ENCODE measurements at regions not wholly inside any gene's neighbourhood (a gene's known extent, or its start where the extent isn't known, plus 50 kb on each side); places are given as distances from the start of the nearest gene placed in this dataset.

- DNase-seq (no peak), ATAC-seq (replicated peaks in 1 of 2) (no peak)
- no peak overlapping the region for H3K4me3 Mint-ChIP-seq
- no peaks in the 10 kb centered on the region for H3K36me3 Mint-ChIP-seq (ENCODE audit: insufficient read depth in 2 of 2)
- H3K9me3 Mint-ChIP-seq, result peaks cover 4% of the 10 kb centered on the region in 2 donors
- H3K27me3 Mint-ChIP-seq (ENCODE audit: low read depth), result no peaks in the 10 kb centered on the region
- H3K27ac Mint-ChIP-seq, result no peak overlapping the region
- no peaks in the 10 kb centered on the region for H3K4me1 Mint-ChIP-seq (ENCODE audit: low read depth)
Measured at GRCh38 chr15:47339800-47340570, 377.3 kb upstream of the SEMA6D start.

- H3K27me3 Mint-ChIP-seq (ENCODE audit: low read depth), result no peaks in the 10 kb centered on the region
Measured at GRCh38 chr15:47340571-47340920, 376.8 kb upstream of the SEMA6D start.

GRCh38 chr15:47349179-47349578 is 368.1 kb upstream of the SEMA6D start:
- ATAC-seq (replicated peaks in 1 of 2), result no peak
- Mint-ChIP-seq H3K4me1 (ENCODE audit: low read depth) (no peaks in the 10 kb centered on the region), H3K27ac (no peak overlapping the region), H3K9me3 (peaks cover 0 to 3% of the 10 kb centered on the region in 2 donors), H3K4me3 (no peak overlapping the region), H3K27me3 (ENCODE audit: low read depth) (no peaks in the 10 kb centered on the region), H3K36me3 (ENCODE audit: insufficient read depth in 2 of 2) (no peaks in the 10 kb centered on the region)
- no peak for DNase-seq

More at GRCh38 chr15:47340571-47340920, 376.8 kb upstream of the SEMA6D start:
- Mint-ChIP-seq H3K4me1 (ENCODE audit: low read depth) (no peaks in the 10 kb centered on the region), H3K27ac (no peak overlapping the region), H3K36me3 (ENCODE audit: insufficient read depth in 2 of 2) (no peaks in the 10 kb centered on the region), H3K9me3 (peaks cover 2 to 3% of the 10 kb centered on the region in 2 donors), H3K4me3 (no peak overlapping the region)
- no peak for DNase-seq
- ATAC-seq (replicated peaks in 1 of 2), result no peak

GRCh38 chr15:47351501-47351900 is 365.8 kb upstream of the SEMA6D start:
- H3K36me3 Mint-ChIP-seq (ENCODE audit: insufficient read depth in 2 of 2), result no peaks in the 10 kb centered on the region
- no peak overlapping the region for H3K27ac Mint-ChIP-seq
- H3K4me3 Mint-ChIP-seq, result no peak overlapping the region
- H3K27me3 Mint-ChIP-seq (ENCODE audit: low read depth), result no peaks in the 10 kb centered on the region
- H3K9me3 Mint-ChIP-seq, result peaks cover 0 to 1% of the 10 kb centered on the region in 2 donors
- no peak for DNase-seq
- ATAC-seq (replicated peaks in 1 of 2), result no peak
- H3K4me1 Mint-ChIP-seq (ENCODE audit: low read depth), result no peaks in the 10 kb centered on the region

GRCh38 chr15:47352217-47352616 is 365.1 kb upstream of the SEMA6D start:
- ATAC-seq (replicated peaks in 1 of 2) (no peak), DNase-seq (no peak)
- Mint-ChIP-seq H3K9me3 (peaks cover 0 to 1% of the 10 kb centered on the region in 2 donors), H3K4me1 (ENCODE audit: low read depth) (no peaks in the 10 kb centered on the region), H3K27me3 (ENCODE audit: low read depth) (no peaks in the 10 kb centered on the region), H3K36me3 (ENCODE audit: insufficient read depth in 2 of 2) (no peaks in the 10 kb centered on the region), H3K4me3 (no peak overlapping the region), H3K27ac (no peak overlapping the region)

GRCh38 chr15:47355759-47356158 is 361.5 kb upstream of the SEMA6D start:
- Mint-ChIP-seq H3K27ac (no peak overlapping the region), H3K27me3 (ENCODE audit: low read depth) (no peaks in the 10 kb centered on the region), H3K4me1 (ENCODE audit: low read depth) (no peaks in the 10 kb centered on the region), H3K9me3 (peaks cover 0 to 1% of the 10 kb centered on the region in 2 donors), H3K36me3 (ENCODE audit: insufficient read depth in 2 of 2) (no peaks in the 10 kb centered on the region), H3K4me3 (no peak overlapping the region)
- ATAC-seq (replicated peaks in 1 of 2) (no peak), DNase-seq (no peak)

- ATAC-seq (replicated peaks in 1 of 2) (no peak), DNase-seq (no peak)
Measured at GRCh38 chr15:47356297-47356696, 361.0 kb upstream of the SEMA6D start.

GRCh38 chr15:47358876-47359275 is 358.4 kb upstream of the SEMA6D start:
- Mint-ChIP-seq H3K4me3 (no peak overlapping the region), H3K27ac (no peak overlapping the region)

More at GRCh38 chr15:47356297-47356696, 361.0 kb upstream of the SEMA6D start:
- Mint-ChIP-seq H3K27ac (no peak overlapping the region), H3K36me3 (ENCODE audit: insufficient read depth in 2 of 2) (no peaks in the 10 kb centered on the region), H3K4me1 (ENCODE audit: low read depth) (no peaks in the 10 kb centered on the region), H3K4me3 (no peak overlapping the region), H3K9me3 (peaks cover 0 to 1% of the 10 kb centered on the region in 2 donors), H3K27me3 (ENCODE audit: low read depth) (no peaks in the 10 kb centered on the region)

GRCh38 chr15:47360305-47360704 is 357.0 kb upstream of the SEMA6D start:
- Mint-ChIP-seq H3K27ac (no peak overlapping the region), H3K9me3 (peaks cover 0 to 1% of the 10 kb centered on the region in 2 donors), H3K27me3 (ENCODE audit: low read depth) (no peaks in the 10 kb centered on the region), H3K4me3 (no peak overlapping the region), H3K4me1 (ENCODE audit: low read depth) (no peaks in the 10 kb centered on the region), H3K36me3 (ENCODE audit: insufficient read depth in 2 of 2) (no peaks in the 10 kb centered on the region)
- ATAC-seq (replicated peaks in 1 of 2) (no peak), DNase-seq (no peak)

More at GRCh38 chr15:47358876-47359275, 358.4 kb upstream of the SEMA6D start:
- Mint-ChIP-seq H3K9me3 (peaks cover 0 to 1% of the 10 kb centered on the region in 2 donors), H3K36me3 (ENCODE audit: insufficient read depth in 2 of 2) (no peaks in the 10 kb centered on the region), H3K27me3 (ENCODE audit: low read depth) (no peaks in the 10 kb centered on the region), H3K4me1 (ENCODE audit: low read depth) (no peaks in the 10 kb centered on the region)
- ATAC-seq (replicated peaks in 1 of 2) (no peak), DNase-seq (no peak)

GRCh38 chr15:47362118-47362905 is 355.0 kb upstream of the SEMA6D start:
- no peaks in the 10 kb centered on the region for H3K4me1 Mint-ChIP-seq (ENCODE audit: low read depth)
- H3K4me3 Mint-ChIP-seq, result no peak overlapping the region
- peaks cover 0 to 5% of the 10 kb centered on the region in 2 donors for H3K9me3 Mint-ChIP-seq
- no peaks in the 10 kb centered on the region for H3K27me3 Mint-ChIP-seq (ENCODE audit: low read depth)
- H3K27ac Mint-ChIP-seq, result no peak overlapping the region
- no peaks in the 10 kb centered on the region for H3K36me3 Mint-ChIP-seq (ENCODE audit: insufficient read depth in 2 of 2)
- no peak for DNase-seq
- no peak for ATAC-seq (replicated peaks in 1 of 2)

GRCh38 chr15:47363653-47364052 is 353.7 kb upstream of the SEMA6D start:
- no peak for ATAC-seq (replicated peaks in 1 of 2)
- no peaks in the 10 kb centered on the region for H3K27me3 Mint-ChIP-seq (ENCODE audit: low read depth)
- H3K4me3 Mint-ChIP-seq, result no peak overlapping the region
- no peak for DNase-seq
- no peaks in the 10 kb centered on the region for H3K36me3 Mint-ChIP-seq (ENCODE audit: insufficient read depth in 2 of 2)
- H3K9me3 Mint-ChIP-seq, result peaks cover 0 to 5% of the 10 kb centered on the region in 2 donors
- no peak overlapping the region for H3K27ac Mint-ChIP-seq
- H3K4me1 Mint-ChIP-seq (ENCODE audit: low read depth), result no peaks in the 10 kb centered on the region

- DNase-seq (no peak), ATAC-seq (replicated peaks in 1 of 2) (no peak)
- no peak overlapping the region for H3K27ac Mint-ChIP-seq
- H3K4me3 Mint-ChIP-seq, result no peak overlapping the region
- H3K4me1 Mint-ChIP-seq (ENCODE audit: low read depth), result no peaks in the 10 kb centered on the region
- H3K9me3 Mint-ChIP-seq, result peaks cover 0 to 6% of the 10 kb centered on the region in 2 donors
- H3K36me3 Mint-ChIP-seq (ENCODE audit: insufficient read depth in 2 of 2), result no peaks in the 10 kb centered on the region
- no peaks in the 10 kb centered on the region for H3K27me3 Mint-ChIP-seq (ENCODE audit: low read depth)
Measured at GRCh38 chr15:47364230-47365141, 352.8 kb upstream of the SEMA6D start.

- Mint-ChIP-seq H3K4me3 (no peak overlapping the region), H3K4me1 (ENCODE audit: low read depth) (no peaks in the 10 kb centered on the region), H3K27ac (no peak overlapping the region), H3K9me3 (peaks cover 0 to 6% of the 10 kb centered on the region in 2 donors), H3K27me3 (ENCODE audit: low read depth) (no peaks in the 10 kb centered on the region), H3K36me3 (ENCODE audit: insufficient read depth in 2 of 2) (no peaks in the 10 kb centered on the region)
- ATAC-seq (replicated peaks in 1 of 2) (no peak), DNase-seq (no peak)
Measured at GRCh38 chr15:47366884-47367283, 350.4 kb upstream of the SEMA6D start.
